Adrenal gland (tissue), 9 donors: ENCODE measurements at regions not wholly inside any gene's neighbourhood (a gene's known extent, or its start where the extent isn't known, plus 50 kb on each side); places are given as distances from the start of the nearest gene placed in this dataset.

Experiments
- DNase-seq, 7 donors: peaks; one replicate each; pipeline ENCODE4 v3.0.0-alpha.2; 2019 to 2020
- H3K27ac ChIP-seq, 5 donors: fragments of 200-600 bp; sonication (generic) in 4 of 5; 1 replicate in 3 of 5; 2 replicates in 2 of 5; pipeline versions ENCODE4 v1.5.1 to v1.8.0; 2016 to 2020; ENCODE audit warnings: mild to moderate bottlenecking in 1 of 5
- H3K27me3 ChIP-seq: fragments of 200-600 bp; 2 replicates; pipeline ENCODE4 v1.8.0; 2021
- H3K36me3 ChIP-seq, 2 donors: fragments of 200-600 bp; replicated peaks in 1 of 2; 1 replicate in 1 of 2; 2 replicates in 1 of 2; pipeline versions ENCODE4 v1.5.1 to v1.8.0; 2018 to 2022
- H3K4me1 ChIP-seq, 2 donors: fragments of 200-600 bp; replicated peaks in 1 of 2; 1 replicate in 1 of 2; 2 replicates in 1 of 2; pipeline versions ENCODE4 v1.5.1 to v1.8.0; 2018 to 2021
- H3K4me3 ChIP-seq, 4 donors: fragments of 200-600 bp; sonication (generic) in 3 of 4; one replicate each; pipeline ENCODE4 v1.5.1; 2016 to 2018
- H3K9me3 ChIP-seq, 3 donors: fragments of 200-600 bp; sonication (generic) in 1 of 3; replicated peaks in 1 of 3; 1 replicate in 2 of 3; 2 replicates in 1 of 3; pipeline versions ENCODE4 v1.5.1 to v1.8.0; 2016 to 2021
- CTCF ChIP-seq, 6 experiments: fragments of 450-650 bp in 4 of 6; fragments of 200-600 bp in 2 of 6; sonication (generic) in 1 of 6; IDR thresholded peaks; 1 replicate in 5 of 6; 2 replicates in 1 of 6; pipeline versions ENCODE4 v1.5.1 to v1.8.0; 2016 to 2021; ENCODE audit warnings: antibody characterized with exemption in 6 of 6, mild to moderate bottlenecking in 2 of 6, moderate library complexity in 1 of 6
- POLR2A ChIP-seq, 2 donors: fragments of 450-650 bp; IDR thresholded peaks; one replicate each; pipeline ENCODE4 v1.6.1; 2017; ENCODE audit warnings: antibody characterized with exemption in 2 of 2, mild to moderate bottlenecking in 2 of 2, moderate library complexity in 1 of 2
- WGBS, 4 donors: extraction: QIAGEN DNeasy Blood & Tissue Kit in 2 of 4; methylation state at CpG; one replicate each; pipeline versions ENCODE4 v1.1.5 to v1.1.7; 2013 to 2017; 5-methylcytosine and 5-hydroxymethylcytosine counted together
- intact Hi-C, 2 donors: fragments of 100-400 bp; cut with DNase I; formaldehyde crosslinking; loops; one replicate each; pipeline versions ENCODE4 v1.14.1 to v1.15.0; 2022 to 2023
- donor health status: healthy with polysubstance abuse.
- donor health status: Bipolar disorder and iron deficiency.
- donor health status: DM: yes; HTN: yes; CAD: no.
- donor health status: DM: no; HTN: no; CAD: no.
- donor health status: DM: no; HTN: no; CAD: no.

GRCh38 chr14:26281280-26281998 is 316.4 kb downstream of the NOVA1 start:
- Histone ChIP-seq H3K36me3 (no peaks in the 10 kb centered on the region), H3K4me1 (no peaks in the 10 kb centered on the region), H3K4me3 (no peak overlapping the region), H3K9me3 (no peaks in the 10 kb centered on the region), H3K27me3 (no peaks in the 10 kb centered on the region), H3K27ac (no peak overlapping the region)
- peak in 4 of 7 donors; percentile 3 to 24 (median 12) for DNase-seq
- intact Hi-C loops: no loop called here
- 61 to 73% (median 65%) methylated on average over 5 of the region's 5 CpGs for WGBS, 4 donors
- no peak for TF ChIP-seq POLR2A (IDR thresholded peaks at IDR 0.05)
- TF ChIP-seq CTCF (IDR thresholded peaks at IDR 0.05): no peak

- TF ChIP-seq POLR2A (IDR thresholded peaks at IDR 0.05): no peak
- peak in 1 of 6 experiments; percentile 12 for TF ChIP-seq CTCF (IDR thresholded peaks at IDR 0.05)
- intact Hi-C loops: no loop called here
- Histone ChIP-seq H3K4me1 (no peaks in the 10 kb centered on the region), H3K36me3 (no peaks in the 10 kb centered on the region), H3K4me3 (no peak overlapping the region), H3K9me3 (no peaks in the 10 kb centered on the region), H3K27me3 (no peaks in the 10 kb centered on the region), H3K27ac (no peak overlapping the region)
- 86 to 91% (median 89%) methylated on average over 2 of the region's 2 CpGs for WGBS, 4 donors
- no peak for DNase-seq
These were observed 321.1 kb downstream of the NOVA1 start for GRCh38 chr14:26276757-26277156.

- Histone ChIP-seq H3K27ac (no peak overlapping the region), H3K4me3 (no peak overlapping the region), H3K27me3 (no peaks in the 10 kb centered on the region), H3K36me3 (no peaks in the 10 kb centered on the region), H3K9me3 (no peaks in the 10 kb centered on the region), H3K4me1 (no peaks in the 10 kb centered on the region)
- intact Hi-C loops: no loop called here
- no peak for TF ChIP-seq POLR2A (IDR thresholded peaks at IDR 0.05)
- TF ChIP-seq CTCF (IDR thresholded peaks at IDR 0.05): no peak
- 37 to 71% (median 50%) methylated on average over 1 of the region's 1 CpG for WGBS, 4 donors
- no peak for DNase-seq
These were observed 332.6 kb downstream of the NOVA1 start for GRCh38 chr14:26265170-26265685.

- Histone ChIP-seq H3K27ac (no peak overlapping the region), H3K4me1 (no peaks in the 10 kb centered on the region), H3K36me3 (no peaks in the 10 kb centered on the region), H3K4me3 (no peak overlapping the region), H3K27me3 (no peaks in the 10 kb centered on the region), H3K9me3 (no peaks in the 10 kb centered on the region)
- no peak for DNase-seq
- no peak for TF ChIP-seq CTCF (IDR thresholded peaks at IDR 0.05)
- TF ChIP-seq POLR2A (IDR thresholded peaks at IDR 0.05): no peak
- 38 to 55% (median 49%) methylated on average over 1 of the region's 1 CpG for WGBS, 4 donors
- intact Hi-C loops: no loop called here
These were observed 336.3 kb downstream of the NOVA1 start for GRCh38 chr14:26261368-26262122.
